Activated CD8-positive, alpha-beta T cell treated with anti-CD3 and anti-CD28 coated beads for 36 hours (primary cell): ENCODE measurements at regions not wholly inside any gene's neighbourhood (a gene's known extent, or its start where the extent isn't known, plus 50 kb on each side); places are given as distances from the start of the nearest gene placed in this dataset.

Experiments
- ATAC-seq: fragments of 200-7000 bp; cut with Tn5 transposase; one replicate; pipeline ENCODE4 v1.10.0; 2021; ENCODE audit warnings: mild to moderate bottlenecking, moderate library complexity
- CTCF ChIA-PET: fragments of 350-600 bp; sonication (Branson Sonifier 250); formaldehyde crosslinking; loops from one replicate; lab custom pipeline; 2021; ENCODE audit warnings: antibody characterized with exemption; lab: Charles Lee
- POLR2A ChIA-PET: fragments of 350-600 bp; sonication (Branson Sonifier 250); formaldehyde crosslinking; loops from one replicate; lab custom pipeline; 2021; ENCODE audit warnings: antibody characterized with exemption; lab: Charles Lee
- DNase-seq: peaks from one replicate; pipeline ENCODE4 v3.0.0-alpha.2; 2020
- H3K27ac Mint-ChIP-seq: one replicate; pipeline ENCODE4 v1.8.0; 2021; ENCODE audit warnings: mild to moderate bottlenecking, mixed read lengths
- H3K27me3 Mint-ChIP-seq: one replicate; pipeline ENCODE4 v1.8.0; 2021; ENCODE audit warnings: mixed read lengths
- H3K36me3 Mint-ChIP-seq: one replicate; pipeline ENCODE4 v1.8.0; 2021; ENCODE audit warnings: low read depth, mixed read lengths
- H3K4me1 Mint-ChIP-seq: one replicate; pipeline ENCODE4 v1.8.0; 2021; ENCODE audit warnings: low read depth, mixed read lengths
- H3K4me3 Mint-ChIP-seq: one replicate; pipeline ENCODE4 v1.8.0; 2021; ENCODE audit warnings: mild to moderate bottlenecking, moderate library complexity, mixed read lengths
- H3K9me3 Mint-ChIP-seq: one replicate; pipeline ENCODE4 v1.8.0; 2021; ENCODE audit warnings: mixed read lengths
- CTCF ChIP-seq: fragments of 200-600 bp; IDR thresholded peaks from one replicate; pipeline ENCODE4 v1.8.0; 2022; ENCODE audit warnings: antibody characterized with exemption, mild to moderate bottlenecking
- intact Hi-C: fragments of 100-400 bp; cut with micrococcal nuclease; formaldehyde crosslinking; loops from one replicate; pipeline ENCODE4 v1.10.0; 2022

- H3K27me3 Mint-ChIP-seq: no peaks in the 10 kb centered on the region
- no peaks in the 10 kb centered on the region for H3K36me3 Mint-ChIP-seq
- POLR2A ChIA-PET: no interaction called here
- TF ChIP-seq CTCF: no peak
- DNase-seq (no peak), ATAC-seq (no peak)
- no peak overlapping the region for H3K4me3 Mint-ChIP-seq
- intact Hi-C loops: no loop called here
- no peak overlapping the region for H3K27ac Mint-ChIP-seq
- H3K9me3 Mint-ChIP-seq: no peaks in the 10 kb centered on the region
- H3K4me1 Mint-ChIP-seq: no peaks in the 10 kb centered on the region
- CTCF ChIA-PET: no interaction called here
Measured at GRCh38 chr1:182283746-182284544, 107.6 kb downstream of the GLUL start.

DNA sequence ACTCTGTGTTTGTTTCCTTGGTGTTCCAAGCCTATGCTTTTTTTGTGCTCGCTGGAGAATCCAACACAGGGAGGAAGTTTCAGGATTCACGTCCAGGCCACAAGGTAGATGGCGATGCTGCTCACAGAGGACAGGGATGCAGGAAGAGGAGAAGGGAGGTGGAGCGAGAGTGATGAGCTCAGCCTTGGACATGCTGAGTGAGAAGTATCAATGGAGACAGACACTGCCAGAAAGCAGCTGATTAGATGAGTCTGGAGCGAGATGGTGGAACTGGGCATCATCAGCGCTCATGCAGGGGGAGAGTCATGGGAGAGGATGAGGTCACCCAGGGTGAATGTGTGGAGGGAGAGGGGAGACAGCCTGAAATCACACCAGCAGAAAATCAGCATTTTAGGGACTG is 110.0 kb downstream of the GLUL start:
- Mint-ChIP-seq H3K4me3 (no peak overlapping the region), H3K4me1 (no peaks in the 10 kb centered on the region), H3K27me3 (no peaks in the 10 kb centered on the region), H3K27ac (no peak overlapping the region), H3K36me3 (no peaks in the 10 kb centered on the region), H3K9me3 (no peaks in the 10 kb centered on the region)
- ChIA-PET POLR2A (no interaction called here), CTCF (no interaction called here)
- intact Hi-C loops: no loop called here
- DNase-seq: no peak
- TF ChIP-seq CTCF: no peak
- ATAC-seq: no peak

DNA sequence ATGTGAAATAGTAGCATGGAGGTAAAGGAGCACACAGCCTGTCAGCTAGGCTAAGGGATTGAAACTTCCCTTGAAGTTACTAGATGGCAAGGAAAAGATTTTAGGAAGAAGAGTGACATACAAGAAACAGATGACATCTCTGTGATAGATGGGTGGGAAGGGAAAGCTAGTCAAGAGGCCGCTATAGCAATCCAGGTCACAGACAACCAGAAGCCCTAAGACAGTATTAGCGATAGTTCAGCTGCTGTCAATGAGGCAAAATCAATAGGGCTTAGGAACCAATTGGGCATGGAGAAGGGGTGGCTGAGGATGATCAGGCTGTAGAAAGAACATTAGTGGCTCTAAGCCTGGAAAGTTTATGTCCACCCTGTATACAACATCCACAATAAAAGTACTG is 111.1 kb downstream of the GLUL start:
- intact Hi-C loops: no loop called here
- Mint-ChIP-seq H3K27ac (no peak overlapping the region), H3K27me3 (no peaks in the 10 kb centered on the region), H3K4me3 (no peak overlapping the region), H3K36me3 (no peaks in the 10 kb centered on the region), H3K4me1 (no peaks in the 10 kb centered on the region), H3K9me3 (no peaks in the 10 kb centered on the region)
- CTCF ChIA-PET: no interaction called here
- TF ChIP-seq CTCF: no peak
- DNase-seq: no peak
- POLR2A ChIA-PET: no interaction called here
- no peak for ATAC-seq

GRCh38 chr1:182279724-182280503 is 111.7 kb downstream of the GLUL start:
- no peak for TF ChIP-seq CTCF
- Mint-ChIP-seq H3K9me3 (no peaks in the 10 kb centered on the region), H3K4me3 (no peak overlapping the region), H3K4me1 (no peaks in the 10 kb centered on the region), H3K36me3 (no peaks in the 10 kb centered on the region), H3K27ac (no peak overlapping the region), H3K27me3 (no peaks in the 10 kb centered on the region)
- ATAC-seq: no peak
- CTCF ChIA-PET: no interaction called here
- intact Hi-C loops: no loop called here
- POLR2A ChIA-PET: no interaction called here
- no peak for DNase-seq

DNA sequence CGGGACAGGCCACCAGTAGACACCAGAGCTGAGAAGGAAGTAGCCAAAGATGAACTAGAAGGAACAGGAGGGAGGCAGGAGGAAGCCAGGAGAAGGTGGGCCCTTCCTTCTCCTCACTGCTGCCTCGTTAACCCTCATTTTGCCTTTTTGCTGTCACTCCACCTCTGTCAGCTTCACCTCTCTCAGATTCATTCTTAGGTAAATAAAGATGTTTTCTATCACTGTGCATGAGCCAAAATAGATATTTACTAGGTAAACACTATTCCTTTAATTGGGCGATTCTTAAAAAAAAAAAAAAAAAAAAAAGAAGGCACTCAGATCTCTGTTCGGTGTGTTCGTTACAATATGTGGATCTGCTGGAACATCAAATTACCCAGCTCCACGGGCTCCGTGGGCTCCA is 112.3 kb downstream of the GLUL start:
- H3K4me1 Mint-ChIP-seq: no peaks in the 10 kb centered on the region
- H3K27me3 Mint-ChIP-seq: no peaks in the 10 kb centered on the region
- TF ChIP-seq CTCF: no peak
- DNase-seq (no peak), ATAC-seq (no peak)
- POLR2A ChIA-PET: no interaction called here
- H3K9me3 Mint-ChIP-seq: no peaks in the 10 kb centered on the region
- CTCF ChIA-PET: no interaction called here
- H3K36me3 Mint-ChIP-seq: no peaks in the 10 kb centered on the region
- no peak overlapping the region for H3K27ac Mint-ChIP-seq
- H3K4me3 Mint-ChIP-seq: no peak overlapping the region
- intact Hi-C loops: no loop called here
